ENCODE measurements at regions not wholly inside any gene's neighbourhood (a gene's known extent, or its start where the extent isn't known, plus 50 kb on each side); places are given as distances from the start of the nearest gene placed in this dataset.

DNA sequence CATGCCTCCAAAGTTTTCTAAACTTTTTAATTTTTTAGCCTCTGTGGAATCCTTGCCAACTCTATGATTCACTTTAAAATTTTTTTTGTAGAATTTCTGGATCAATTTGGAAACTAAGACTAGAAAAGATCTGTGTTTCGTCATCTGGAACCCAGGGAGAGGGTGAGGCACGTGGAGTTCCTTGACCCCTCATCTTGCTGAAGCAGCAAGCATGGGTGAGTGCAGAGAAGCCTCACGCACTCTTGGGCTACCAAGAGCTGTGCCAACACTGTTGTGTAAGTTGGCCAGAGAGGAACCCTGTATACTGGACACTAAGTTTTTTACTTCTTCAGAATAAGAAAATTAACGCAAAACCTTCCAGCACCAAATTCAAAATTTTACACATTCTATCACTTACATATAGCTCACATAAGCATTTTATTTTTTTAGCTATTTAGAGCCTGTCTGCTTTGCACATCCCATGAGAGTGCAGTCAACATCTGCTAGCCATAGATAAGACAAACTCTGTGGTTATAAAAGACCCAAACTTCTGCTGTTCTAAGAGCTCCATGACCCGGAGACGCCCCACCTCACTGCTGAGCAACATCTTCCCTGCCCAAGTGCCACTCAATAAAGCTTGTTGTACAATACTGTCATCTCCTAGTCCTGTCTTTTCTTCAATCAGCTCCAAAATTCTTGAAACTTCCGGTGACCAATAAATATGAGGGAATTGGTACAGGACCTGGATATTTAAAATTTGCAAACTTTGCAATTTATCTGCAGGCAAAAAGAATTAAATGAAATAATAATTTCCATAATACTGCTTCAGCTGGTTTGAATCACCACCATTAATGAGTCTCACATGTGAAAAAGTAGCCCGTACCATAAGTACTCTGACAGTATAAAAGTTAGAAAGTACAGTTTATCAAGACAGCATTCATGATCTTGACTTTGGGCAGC lies 69.7 kb upstream of the ADCY2 start:
- no peak for TF ChIP-seq POLR2A (IDR thresholded peaks at IDR 0.05)
- no peak for TF ChIP-seq CTCF (IDR thresholded peaks at IDR 0.05)
- H3K36me3 ChIP-seq, result no peaks in the 10 kb centered on the region
- 81 to 82% methylated on average over 8 of the region's 8 CpGs for WGBS, 2 donors
- no peaks in the 10 kb centered on the region for H3K27me3 ChIP-seq
- no peak overlapping the region for H3K27ac ChIP-seq
- DNase-seq, result no peak
- no peak overlapping the region for H3K4me3 ChIP-seq
- no peaks in the 10 kb centered on the region for H3K9me3 ChIP-seq
- H3K4me1 ChIP-seq, result no peaks in the 10 kb centered on the region
- intact Hi-C loops (cut with DNase I), result no loop called here

- H3K27me3 ChIP-seq, result no peaks in the 10 kb centered on the region
- H3K36me3 ChIP-seq, result no peaks in the 10 kb centered on the region
- no peak for DNase-seq
- no peaks in the 10 kb centered on the region for H3K4me1 ChIP-seq
- no peaks in the 10 kb centered on the region for H3K9me3 ChIP-seq
- WGBS, 2 donors, result 19 to 27% methylated on average over 4 of the region's 4 CpGs
- no peak overlapping the region for H3K4me3 ChIP-seq
- H3K27ac ChIP-seq, result no peak overlapping the region
- intact Hi-C loops (cut with DNase I), result no loop called here
- no peak for TF ChIP-seq CTCF (IDR thresholded peaks at IDR 0.05)
- no peak for TF ChIP-seq POLR2A (IDR thresholded peaks at IDR 0.05)
Measured at GRCh38 chr5:7329141-7329540, 66.8 kb upstream of the ADCY2 start.

DNA sequence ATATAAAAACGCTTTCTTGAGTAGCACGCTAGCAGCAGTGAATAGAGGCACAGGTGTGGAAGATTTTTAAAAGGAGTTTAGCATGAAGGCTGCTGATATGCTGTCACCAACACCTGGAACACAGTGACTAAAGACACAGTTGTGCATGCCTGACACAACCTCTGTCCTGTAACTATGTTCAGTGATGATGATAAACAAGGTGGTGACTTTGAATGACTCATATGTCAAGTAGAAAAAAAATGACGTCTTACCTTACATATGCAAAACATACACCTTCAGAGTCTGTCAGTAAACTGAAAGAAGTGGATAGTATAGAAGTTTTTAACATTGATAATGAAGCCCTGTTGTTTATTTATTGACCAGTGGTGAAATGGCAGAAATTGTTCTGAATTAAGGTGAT lies 66.2 kb upstream of the ADCY2 start:
- intact Hi-C loops (cut with DNase I), result no loop called here
- no peaks in the 10 kb centered on the region for H3K27me3 ChIP-seq
- no peaks in the 10 kb centered on the region for H3K36me3 ChIP-seq
- H3K9me3 ChIP-seq, result no peaks in the 10 kb centered on the region
- no peaks in the 10 kb centered on the region for H3K4me1 ChIP-seq
- no peak for TF ChIP-seq CTCF (IDR thresholded peaks at IDR 0.05)
- no peak for TF ChIP-seq POLR2A (IDR thresholded peaks at IDR 0.05)
- WGBS, 2 donors, result 28 to 42% methylated on average over 3 of the region's 3 CpGs
- H3K4me3 ChIP-seq, result no peak overlapping the region
- H3K27ac ChIP-seq, result no peak overlapping the region
- DNase-seq, result no peak

- intact Hi-C loops (cut with DNase I), result no loop called here
- H3K36me3 ChIP-seq, result no peaks in the 10 kb centered on the region
- no peak overlapping the region for H3K4me3 ChIP-seq
- no peak for TF ChIP-seq CTCF (IDR thresholded peaks at IDR 0.05)
- no peak for TF ChIP-seq POLR2A (IDR thresholded peaks at IDR 0.05)
- no peaks in the 10 kb centered on the region for H3K9me3 ChIP-seq
- H3K27ac ChIP-seq, result no peak overlapping the region
- no peaks in the 10 kb centered on the region for H3K27me3 ChIP-seq
- H3K4me1 ChIP-seq, result no peaks in the 10 kb centered on the region
- 19 to 20% methylated on average over 3 of the region's 3 CpGs for WGBS, 2 donors
- no peak for DNase-seq
Measured at GRCh38 chr5:7330256-7330655, 65.7 kb upstream of the ADCY2 start.

GRCh38 chr5:7331131-7331530 lies 64.8 kb upstream of the ADCY2 start:
- Histone ChIP-seq H3K9me3 (no peaks in the 10 kb centered on the region), H3K4me1 (no peaks in the 10 kb centered on the region), H3K27me3 (no peaks in the 10 kb centered on the region), H3K36me3 (no peaks in the 10 kb centered on the region), H3K4me3 (no peak overlapping the region), H3K27ac (no peak overlapping the region)
- TF ChIP-seq CTCF (IDR thresholded peaks at IDR 0.05) (no peak), POLR2A (IDR thresholded peaks at IDR 0.05) (no peak)
- 74 to 78% methylated on average over 7 of the region's 7 CpGs for WGBS, 2 donors
- DNase-seq, result no peak
- intact Hi-C loops (cut with DNase I), result no loop called here

Small RNA genes in the stretch of these regions (small RNA-seq; reads per million reads assigned to genes)
- gene RF00017, result 0 reads per million in 4 donors
- 0 reads per million in 4 donors for gene RNA5SP176

All from esophagus squamous epithelium (tissue), 5 donors.